OCI-LY1 (cell line): ENCODE measurements at regions not wholly inside any gene's neighbourhood (a gene's known extent, or its start where the extent isn't known, plus 50 kb on each side); places are given as distances from the start of the nearest gene placed in this dataset.
"Not testable (repeated sequence)": the region's sequence is repeated elsewhere in the genome, so short reads cannot be mapped to it uniquely, and the experiment has no call there.

Experiments
- H2AFZ ChIP-seq: fragments of 200-600 bp; sonication (generic), shearing (Covaris generic); 2 replicates; pipeline ENCODE4 v1.6.0; 2014; ENCODE audit warnings: antibody characterized with exemption, mild to moderate bottlenecking, low read length
- H3F3A ChIP-seq: fragments of 200-600 bp; sonication (generic), shearing (Covaris generic); 2 replicates; pipeline ENCODE4 v1.6.0; 2014; ENCODE audit warnings: mild to moderate bottlenecking, antibody characterized with exemption, low read length, moderate library complexity; ENCODE audit not compliant: insufficient read depth
- H3K27ac ChIP-seq: fragments of 200-600 bp; sonication (generic); 2 replicates; pipeline ENCODE4 v1.5.1; 2014; ENCODE audit warnings: low read length, mixed run types, mild to moderate bottlenecking, low read depth; ENCODE audit not compliant: poor library complexity, severe bottlenecking
- H3K27me3 ChIP-seq: fragments of 200-600 bp; sonication (generic); 2 replicates; pipeline ENCODE4 v1.6.0; 2014; ENCODE audit warnings: antibody characterized with exemption, mild to moderate bottlenecking, low read length, moderate library complexity; ENCODE audit not compliant: insufficient read depth
- H3K36me3 ChIP-seq: fragments of 200-600 bp; sonication (generic); 2 replicates; pipeline ENCODE4 v1.6.1; 2014; ENCODE audit warnings: mild to moderate bottlenecking, antibody characterized with exemption, low read length, moderate library complexity, mixed read lengths; ENCODE audit not compliant: insufficient read depth
- H3K4me1 ChIP-seq: fragments of 200-600 bp; sonication (generic); 2 replicates; pipeline ENCODE4 v1.5.1; 2014; ENCODE audit warnings: mild to moderate bottlenecking, low read length, moderate library complexity; ENCODE audit not compliant: insufficient read depth, severe bottlenecking
- H3K4me2 ChIP-seq: fragments of 200-600 bp; sonication (generic), shearing (Covaris generic); 2 replicates; pipeline ENCODE4 v1.6.1; 2014; ENCODE audit warnings: low read length
- H3K4me3 ChIP-seq: fragments of 200-600 bp; sonication (generic); 2 replicates; pipeline ENCODE4 v1.5.1; 2014; ENCODE audit warnings: low read length, low read depth, mild to moderate bottlenecking, mixed read lengths; ENCODE audit not compliant: poor library complexity, severe bottlenecking
- H3K79me2 ChIP-seq: fragments of 200-600 bp; shearing (Covaris generic); 2 replicates; pipeline ENCODE4 v1.6.1; 2016; ENCODE audit warnings: mixed run types, low read length, mixed read lengths; ENCODE audit not compliant: insufficient read depth
- H3K9ac ChIP-seq: fragments of 200-600 bp; sonication (generic), shearing (Covaris generic); 2 replicates; pipeline ENCODE4 v1.6.1; 2014; ENCODE audit warnings: mild to moderate bottlenecking, low read length, mixed read lengths
- H3K9me2 ChIP-seq: fragments of 200-600 bp; sonication (generic), shearing (Covaris generic); 2 replicates; pipeline ENCODE4 v1.6.1; 2014; ENCODE audit warnings: low read depth, mild to moderate bottlenecking, low read length, mixed read lengths
- H3K9me3 ChIP-seq: fragments of 200-600 bp; shearing (Covaris generic); 2 replicates; pipeline ENCODE4 v1.6.1; 2014; ENCODE audit warnings: low read length, mixed read lengths
- H4K20me1 ChIP-seq: fragments of 200-600 bp; sonication (generic), shearing (Covaris generic); 2 replicates; pipeline ENCODE4 v1.6.0; 2016; ENCODE audit warnings: mild to moderate bottlenecking, low read length; ENCODE audit not compliant: insufficient read depth
- CTCF ChIP-seq: fragments of 200-600 bp; sonication (generic), shearing (Covaris generic); IDR thresholded peaks from 2 replicates; pipeline ENCODE4 v1.5.1; 2017; ENCODE audit warnings: mild to moderate bottlenecking, antibody characterized with exemption, low read length, moderate library complexity, mixed read lengths
- EZH2 ChIP-seq: fragments of 200-600 bp; sonication (generic), shearing (Covaris generic); IDR thresholded peaks from 2 replicates; pipeline ENCODE4 v1.8.0; 2017; ENCODE audit warnings: borderline replicate concordance, mixed run types, mild to moderate bottlenecking, antibody characterized with exemption, low read length, moderate library complexity, mixed read lengths

DNA sequence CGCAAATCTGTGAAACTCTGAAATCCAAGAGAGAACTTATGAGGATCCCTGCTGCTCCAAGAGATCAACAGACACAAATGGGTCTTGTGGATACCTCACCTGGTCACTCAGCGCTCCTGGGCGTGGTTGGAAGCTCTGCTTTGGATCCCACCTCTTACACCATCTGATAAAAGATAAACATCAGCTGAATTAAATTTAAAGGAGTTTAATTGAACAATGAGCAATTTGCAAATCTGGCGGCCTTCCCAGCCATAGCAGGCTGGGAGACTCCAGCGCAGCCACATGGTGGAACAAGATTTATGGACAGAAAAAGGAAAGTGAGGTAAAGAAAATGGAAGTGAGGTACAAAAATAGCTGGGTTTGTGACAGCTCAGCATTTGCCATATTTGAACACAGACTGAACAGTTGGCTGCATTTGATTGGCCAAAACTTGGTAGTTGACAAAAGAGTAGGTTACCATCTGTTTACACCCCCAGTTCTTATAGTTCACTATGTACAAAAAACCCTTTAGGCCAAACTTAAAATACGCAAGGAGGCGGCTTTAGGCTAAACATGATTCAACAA, 437.3 kb upstream of the NDST3 start:
- no peaks in the 10 kb centered on the region for H3K4me1 ChIP-seq
- H3K27ac ChIP-seq = no peak overlapping the region
- H3K9ac ChIP-seq = no peak overlapping the region
- no peaks in the 10 kb centered on the region for H3K9me3 ChIP-seq
- H3K4me2 ChIP-seq = no peak overlapping the region
- no peak for TF ChIP-seq CTCF
- no peak for TF ChIP-seq EZH2
- H2AFZ ChIP-seq = no peak overlapping the region
- no peaks in the 10 kb centered on the region for H3K36me3 ChIP-seq
- H3K9me2 ChIP-seq = no peaks in the 10 kb centered on the region
- H4K20me1 ChIP-seq = no peaks in the 10 kb centered on the region
- H3K79me2 ChIP-seq = no peaks in the 10 kb centered on the region
- H3K4me3 ChIP-seq = no peak overlapping the region
- no peaks in the 10 kb centered on the region for H3F3A ChIP-seq
- no peaks in the 10 kb centered on the region for H3K27me3 ChIP-seq

DNA sequence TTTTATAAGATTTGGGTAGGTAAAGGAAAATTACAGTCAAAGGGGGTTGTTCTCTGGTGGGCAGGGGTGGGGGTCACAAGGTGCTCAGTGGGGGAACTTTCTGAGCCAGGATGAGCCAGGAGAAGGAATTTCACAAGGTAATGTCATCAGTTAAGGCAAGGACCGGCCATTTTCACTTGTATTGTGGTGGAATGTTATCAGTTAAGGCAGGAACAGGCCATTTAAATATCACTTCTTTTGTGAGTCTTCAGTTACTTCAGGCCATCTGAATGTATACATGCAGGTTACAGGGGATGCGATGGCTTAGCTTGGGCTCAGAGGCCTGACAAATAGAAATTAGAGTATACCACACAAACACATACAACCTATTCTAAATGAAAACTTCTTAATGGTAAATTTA, 434.9 kb upstream of the NDST3 start:
- H3K4me3 ChIP-seq, H3K79me2 ChIP-seq, H4K20me1 ChIP-seq, H3K9me2 ChIP-seq, H3K9ac ChIP-seq, H3F3A ChIP-seq, H3K27ac ChIP-seq, H3K9me3 ChIP-seq, H2AFZ ChIP-seq, H3K4me1 ChIP-seq, H3K27me3 ChIP-seq, H3K36me3 ChIP-seq, H3K4me2 ChIP-seq: not testable (repeated sequence)

DNA sequence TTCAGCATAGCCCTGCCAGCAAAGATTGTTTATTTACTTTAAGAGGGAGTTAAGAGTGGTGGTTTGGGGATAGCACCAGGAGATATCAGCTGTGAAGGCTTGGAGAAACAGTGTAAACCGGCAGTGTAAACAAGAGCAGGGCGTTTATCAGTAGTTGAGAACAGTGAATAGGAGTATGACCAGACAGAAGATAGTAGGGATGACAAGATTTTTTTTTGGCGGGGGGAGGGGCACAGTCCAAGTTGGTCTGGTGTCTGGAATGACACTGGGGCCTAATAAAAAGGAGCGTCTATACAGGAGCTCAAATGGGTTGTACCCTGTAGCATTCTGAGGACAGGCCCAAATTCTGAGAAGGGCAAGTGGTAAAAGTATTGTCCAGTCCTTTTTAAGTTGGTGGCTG, 433.4 kb upstream of the NDST3 start:
- not testable (repeated sequence) for H3K4me1 ChIP-seq, H3K4me2 ChIP-seq, H3K27ac ChIP-seq, H3K36me3 ChIP-seq, H3K9me2 ChIP-seq, H3F3A ChIP-seq, H4K20me1 ChIP-seq, H3K27me3 ChIP-seq, H3K9me3 ChIP-seq, H2AFZ ChIP-seq, H3K79me2 ChIP-seq, H3K4me3 ChIP-seq, H3K9ac ChIP-seq

DNA sequence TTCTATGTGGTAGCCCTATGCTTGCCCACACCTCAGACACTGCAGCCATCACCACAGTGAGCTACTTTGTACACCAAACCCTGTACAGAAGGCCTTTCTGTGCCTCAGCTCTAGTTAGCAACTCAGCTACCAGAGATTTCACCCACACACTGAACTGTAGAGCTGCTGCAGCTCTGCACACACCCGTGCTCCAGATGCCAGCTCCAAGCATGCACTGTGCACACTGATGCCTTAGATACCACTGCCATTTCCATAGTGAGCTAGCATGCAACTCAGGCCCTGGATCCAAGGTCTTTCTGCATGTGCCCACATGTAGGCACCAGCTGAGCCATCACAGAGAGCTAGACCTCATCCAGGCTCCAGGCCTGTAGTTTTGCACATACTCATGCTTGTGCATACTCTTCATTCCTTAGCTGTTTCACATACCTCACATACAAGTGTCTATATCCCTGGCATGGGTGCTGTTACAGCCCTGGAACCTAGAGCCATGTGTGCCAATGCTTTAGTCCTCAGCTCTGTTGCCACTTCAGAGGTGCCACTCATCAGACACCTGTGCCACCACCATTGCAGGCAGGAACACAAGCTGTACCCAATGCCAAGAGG, 423.5 kb upstream of the NDST3 start:
- Histone ChIP-seq H3K9me2 (no peaks in the 10 kb centered on the region), H2AFZ (no peak overlapping the region), H3K9ac (no peak overlapping the region), H4K20me1 (no peaks in the 10 kb centered on the region), H3K27ac (no peak overlapping the region), H3K4me3 (no peak overlapping the region), H3K4me1 (no peaks in the 10 kb centered on the region), H3K4me2 (no peak overlapping the region), H3K9me3 (no peaks in the 10 kb centered on the region), H3F3A (no peaks in the 10 kb centered on the region), H3K36me3 (no peaks in the 10 kb centered on the region), H3K79me2 (no peaks in the 10 kb centered on the region), H3K27me3 (no peaks in the 10 kb centered on the region)
- TF ChIP-seq CTCF = no peak
- TF ChIP-seq EZH2 = no peak
